IgD-negative memory B cell (primary cell): ENCODE measurements at regions not wholly inside any gene's neighbourhood (a gene's known extent, or its start where the extent isn't known, plus 50 kb on each side); places are given as distances from the start of the nearest gene placed in this dataset.
"Not testable (repeated sequence)": the region's sequence is repeated elsewhere in the genome, so short reads cannot be mapped to it uniquely, and the experiment has no call there.

Experiments
- H3K27ac Mint-ChIP-seq, 3 donors: one replicate each; pipeline ENCODE4 v1.8.0; 2020 to 2022; ENCODE audit warnings: mild to moderate bottlenecking in 3 of 3, mixed read lengths in 3 of 3, moderate library complexity in 1 of 3
- H3K27me3 Mint-ChIP-seq: one replicate; pipeline ENCODE4 v1.8.0; 2021; ENCODE audit warnings: mixed read lengths
- H3K36me3 Mint-ChIP-seq: one replicate; pipeline ENCODE4 v1.8.0; 2020; ENCODE audit warnings: mild to moderate bottlenecking, mixed read lengths
- H3K4me1 Mint-ChIP-seq, 3 donors: one replicate each; pipeline ENCODE4 v1.8.0; 2020 to 2022; ENCODE audit warnings: mixed read lengths in 3 of 3, mild to moderate bottlenecking in 1 of 3
- H3K4me3 Mint-ChIP-seq, 4 donors: one replicate each; pipeline ENCODE4 v1.8.0; 2020 to 2022; ENCODE audit warnings: mild to moderate bottlenecking in 4 of 4, mixed read lengths in 4 of 4, moderate library complexity in 3 of 4
- H3K9me3 Mint-ChIP-seq, 3 donors: one replicate each; pipeline ENCODE4 v1.8.0; 2020 to 2021; ENCODE audit warnings: mixed read lengths in 3 of 3, mild to moderate bottlenecking in 1 of 3

DNA sequence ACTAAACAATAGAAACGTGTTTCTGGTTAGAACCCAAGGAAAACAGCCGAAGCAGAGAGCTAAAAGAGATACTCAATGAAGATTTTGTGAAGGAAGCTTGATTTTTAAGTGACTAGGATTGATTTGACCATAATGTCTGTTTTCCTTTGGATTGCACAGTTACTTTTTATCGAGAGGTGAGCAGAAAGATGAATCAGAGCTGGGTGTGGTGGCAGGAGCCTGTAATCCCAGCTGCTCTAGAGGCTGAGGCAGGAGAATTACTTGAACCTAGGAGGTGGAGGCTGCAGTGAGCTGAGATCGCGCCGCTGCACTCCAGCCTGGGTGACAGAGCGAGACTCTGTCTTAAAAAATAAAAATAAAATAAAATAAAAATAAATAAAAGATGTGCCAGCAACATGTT lies 186.9 kb upstream of the HMHB1 start:
- not testable (repeated sequence) for H3K36me3 Mint-ChIP-seq, H3K4me3 Mint-ChIP-seq, H3K4me1 Mint-ChIP-seq, H3K9me3 Mint-ChIP-seq, H3K27me3 Mint-ChIP-seq, H3K27ac Mint-ChIP-seq

DNA sequence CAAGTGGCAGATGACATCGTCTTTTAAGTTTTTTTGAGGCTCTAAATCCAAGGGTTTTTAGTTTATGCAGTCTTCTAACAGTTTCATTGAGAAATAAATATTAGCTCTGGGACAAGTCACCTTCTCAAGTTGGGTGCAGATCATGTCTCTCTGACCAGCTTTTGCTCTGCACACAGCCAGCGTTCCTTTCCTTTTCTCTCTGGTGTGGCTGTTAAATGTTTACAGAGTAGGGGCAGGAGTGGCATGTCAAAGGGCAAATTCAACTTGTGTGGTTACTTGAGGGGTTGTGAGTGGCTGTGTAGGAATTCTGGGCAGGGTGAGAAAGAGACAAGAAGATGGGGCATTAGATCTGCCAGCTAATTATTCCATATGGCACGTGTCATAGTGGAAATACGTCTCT lies 187.5 kb upstream of the HMHB1 start:
- Mint-ChIP-seq H3K4me1 (no peaks in the 10 kb centered on the region), H3K4me3 (no peak overlapping the region), H3K27ac (no peak overlapping the region), H3K9me3 (peaks cover 0 to 2% (median 0%) of the 10 kb centered on the region in 3 donors), H3K27me3 (no peaks in the 10 kb centered on the region), H3K36me3 (no peaks in the 10 kb centered on the region)

DNA sequence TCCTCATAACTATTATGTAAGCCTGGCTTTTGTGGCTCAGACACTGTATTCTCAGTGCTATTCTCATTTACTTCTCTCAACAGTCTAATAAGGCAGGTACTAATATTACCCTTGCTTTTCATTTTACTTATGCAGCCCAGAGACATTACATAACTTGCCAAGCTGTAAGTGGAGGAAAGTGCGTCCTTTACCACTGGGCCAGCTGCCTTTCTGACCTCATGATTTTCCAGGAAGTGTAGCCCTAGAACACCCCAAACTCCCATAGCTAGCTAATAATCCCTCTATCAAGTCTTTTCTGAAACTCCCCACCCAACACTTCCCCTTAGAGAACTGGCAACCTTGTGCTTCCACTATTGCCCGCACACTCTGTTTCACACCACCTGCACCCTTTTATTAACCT lies 192.9 kb upstream of the HMHB1 start:
- Mint-ChIP-seq H3K27ac (peak overlapping the region in 2 of 3 donors; percentile 34 to 59), H3K36me3 (peaks cover under 1% of the 10 kb centered on the region), H3K9me3 (no peaks in the 10 kb centered on the region), H3K4me3 (no peak overlapping the region), H3K4me1 (no peaks in the 10 kb centered on the region), H3K27me3 (no peaks in the 10 kb centered on the region)

DNA sequence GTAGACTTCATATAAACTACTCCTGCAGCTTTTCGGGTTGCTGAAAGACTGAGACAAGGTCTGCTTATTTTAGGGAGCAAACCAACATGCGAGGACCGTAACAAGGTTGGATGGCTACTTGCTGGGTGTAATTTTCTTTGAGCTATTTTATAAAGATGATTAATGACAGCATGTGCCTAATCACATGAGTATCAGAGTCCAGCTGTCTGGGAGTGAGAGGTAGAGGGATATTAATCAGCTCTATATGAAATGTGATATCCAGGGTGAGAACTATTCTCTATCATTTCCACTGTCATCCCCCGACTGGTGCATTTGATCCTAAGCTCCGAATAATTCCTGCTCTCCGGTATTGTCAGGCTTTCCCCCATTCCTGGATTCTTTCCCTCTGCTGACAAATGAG lies 193.8 kb upstream of the HMHB1 start:
- Mint-ChIP-seq H3K9me3 (no peaks in the 10 kb centered on the region), H3K36me3 (peaks cover 3% of the 10 kb centered on the region), H3K27ac (no peak overlapping the region), H3K4me3 (no peak overlapping the region), H3K27me3 (no peaks in the 10 kb centered on the region), H3K4me1 (no peaks in the 10 kb centered on the region)

DNA sequence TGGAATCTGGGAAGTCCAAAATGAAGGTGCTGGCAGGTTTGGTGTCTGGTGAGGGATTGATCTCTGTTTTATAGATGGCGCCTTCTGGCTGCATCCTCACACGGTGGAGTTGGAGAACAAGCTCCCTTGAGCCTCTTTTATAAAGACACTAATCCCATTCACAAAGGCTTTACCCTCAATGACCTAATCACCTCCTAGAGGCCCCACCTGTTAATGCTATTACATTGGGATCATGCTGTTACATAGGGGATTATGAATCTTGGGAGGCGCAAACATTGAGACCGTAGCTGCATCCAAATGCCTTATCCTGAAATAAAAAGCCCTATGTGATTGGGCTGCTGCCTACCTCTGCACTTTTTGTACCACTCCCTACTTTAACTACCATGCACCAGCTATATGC lies 197.1 kb upstream of the HMHB1 start:
- no peaks in the 10 kb centered on the region for H3K27me3 Mint-ChIP-seq
- no peak overlapping the region for H3K4me3 Mint-ChIP-seq
- no peaks in the 10 kb centered on the region for H3K4me1 Mint-ChIP-seq
- peaks cover 0 to under 1% (median 0%) of the 10 kb centered on the region in 3 donors for H3K9me3 Mint-ChIP-seq
- peaks cover 3% of the 10 kb centered on the region for H3K36me3 Mint-ChIP-seq
- H3K27ac Mint-ChIP-seq, result no peak overlapping the region

DNA sequence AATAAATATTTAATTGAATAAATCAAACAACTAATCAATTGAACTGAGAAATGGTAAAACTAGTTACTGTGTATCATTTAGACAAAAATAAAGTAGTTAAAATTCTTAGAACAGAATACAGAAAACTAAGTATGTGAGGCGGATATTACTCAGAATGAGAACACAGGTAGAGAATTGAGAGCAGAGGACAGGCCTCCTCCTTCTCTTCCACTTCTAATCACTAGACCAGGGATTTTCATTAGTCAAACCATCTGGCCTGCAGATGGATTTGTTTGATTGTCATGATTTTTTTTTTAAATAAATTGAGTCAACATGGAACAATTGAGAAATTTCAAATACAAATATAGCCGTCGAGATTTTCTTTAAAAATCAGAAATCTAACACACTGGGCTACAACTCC lies 198.6 kb upstream of the HMHB1 start:
- Mint-ChIP-seq H3K27ac (no peak overlapping the region), H3K27me3 (no peaks in the 10 kb centered on the region), H3K36me3 (peaks cover 3% of the 10 kb centered on the region), H3K9me3 (peaks cover 0 to 14% (median 0%) of the 10 kb centered on the region in 3 donors), H3K4me1 (no peaks in the 10 kb centered on the region), H3K4me3 (no peak overlapping the region)

DNA sequence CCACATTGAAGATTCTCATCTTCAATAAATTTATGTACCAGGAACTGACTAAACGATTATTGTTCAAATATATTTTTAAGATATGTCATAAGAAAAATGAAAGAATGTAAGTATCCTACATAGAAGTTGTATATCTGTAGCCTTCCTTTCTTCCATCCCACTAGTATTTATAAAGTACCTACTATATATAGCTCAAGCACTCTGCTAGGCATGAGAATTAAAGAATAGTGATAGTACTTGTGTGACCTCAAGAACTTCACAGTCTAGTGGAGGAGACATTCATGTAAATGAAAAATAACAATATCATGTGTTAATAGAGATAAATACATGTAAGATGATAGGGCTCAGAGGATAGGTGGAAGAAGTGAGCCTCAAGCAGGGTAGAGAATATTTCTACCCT lies 201.0 kb upstream of the HMHB1 start:
- H3K36me3 Mint-ChIP-seq, result peaks cover 3% of the 10 kb centered on the region
- no peak overlapping the region for H3K27ac Mint-ChIP-seq
- H3K4me3 Mint-ChIP-seq, result no peak overlapping the region
- H3K27me3 Mint-ChIP-seq, result no peaks in the 10 kb centered on the region
- peaks cover 1 to 17% (median 2%) of the 10 kb centered on the region in 3 donors for H3K9me3 Mint-ChIP-seq
- peaks cover 0 to 1% (median under 1%) of the 10 kb centered on the region in 3 donors for H3K4me1 Mint-ChIP-seq

DNA sequence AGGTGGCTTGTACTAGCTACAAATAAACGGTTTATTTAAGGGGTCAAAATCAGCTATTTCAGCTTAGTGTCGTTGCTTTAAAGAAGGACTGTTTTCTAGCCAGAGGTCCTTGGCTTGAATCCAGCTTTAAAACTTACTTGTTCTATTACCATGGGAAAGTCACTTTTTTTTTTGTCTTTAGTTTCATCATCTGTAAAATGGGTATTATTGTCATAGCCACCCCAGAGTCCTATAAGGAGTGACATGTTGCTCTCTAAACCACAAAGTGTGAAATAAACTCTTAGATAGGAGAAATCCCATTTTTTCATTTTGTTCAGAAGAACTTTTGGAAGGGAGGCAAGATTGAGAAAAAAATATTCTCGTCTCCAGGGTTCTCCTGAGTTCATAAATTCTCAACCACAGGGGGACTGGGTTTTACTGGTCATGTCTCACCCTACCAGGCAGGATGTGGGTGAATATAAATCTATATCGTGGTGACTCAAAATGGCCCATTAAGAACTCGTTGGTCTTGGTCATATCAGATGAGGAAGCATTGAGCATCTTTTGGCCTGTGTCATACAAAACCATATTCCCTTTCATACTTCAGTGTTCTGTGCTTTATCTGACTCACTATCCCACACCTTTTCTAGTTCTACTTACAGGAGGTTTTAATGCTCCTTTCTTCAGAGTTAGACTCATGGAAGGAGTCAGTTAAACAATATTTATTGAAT lies 202.7 kb upstream of the NR3C1 start:
- Mint-ChIP-seq H3K27ac (no peak overlapping the region), H3K4me1 (peaks cover 11 to 16% (median 14%) of the 10 kb centered on the region in 3 donors), H3K27me3 (peaks cover 1% of the 10 kb centered on the region), H3K4me3 (peak overlapping the region in 1 of 4 donors; percentile 78), H3K9me3 (peaks cover 1 to 17% (median 7%) of the 10 kb centered on the region in 3 donors), H3K36me3 (peaks cover 7% of the 10 kb centered on the region)

DNA sequence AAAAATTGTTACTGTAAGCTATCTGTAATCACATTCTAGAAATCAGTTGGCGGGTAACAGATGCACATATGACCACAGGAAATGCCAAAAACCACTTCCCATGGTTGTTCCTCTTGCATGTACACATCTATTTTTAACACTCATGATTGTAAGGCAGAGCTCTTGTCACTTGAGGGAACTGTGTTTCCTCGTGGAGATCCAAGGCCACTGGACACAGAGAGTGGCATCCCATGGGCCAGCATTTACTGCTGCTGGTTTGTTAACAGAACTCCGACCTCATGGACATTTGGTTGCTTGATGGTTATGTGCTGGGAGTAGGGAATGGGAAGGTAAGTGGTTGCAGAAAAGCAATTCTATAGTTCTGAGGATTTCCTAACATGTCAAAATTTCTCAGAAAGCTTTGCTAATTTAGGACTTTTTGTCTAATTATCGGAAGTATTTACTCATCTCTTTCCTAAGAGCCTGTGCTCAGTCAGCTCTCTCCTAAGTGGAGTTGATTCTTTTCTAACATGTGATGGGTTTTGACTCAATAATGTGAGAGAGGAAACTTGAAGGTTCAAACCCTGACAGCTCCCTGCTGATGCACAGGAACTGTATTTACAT lies 202.0 kb upstream of the NR3C1 start:
- peaks cover 7% of the 10 kb centered on the region for H3K36me3 Mint-ChIP-seq
- peaks cover 1% of the 10 kb centered on the region for H3K27me3 Mint-ChIP-seq
- H3K9me3 Mint-ChIP-seq, result peaks cover 1 to 17% (median 7%) of the 10 kb centered on the region in 3 donors
- H3K4me1 Mint-ChIP-seq, result peaks cover 11 to 16% (median 14%) of the 10 kb centered on the region in 3 donors
- no peak overlapping the region for H3K27ac Mint-ChIP-seq
- H3K4me3 Mint-ChIP-seq, result peak overlapping the region in 2 of 4 donors; percentile 1 to 78

DNA sequence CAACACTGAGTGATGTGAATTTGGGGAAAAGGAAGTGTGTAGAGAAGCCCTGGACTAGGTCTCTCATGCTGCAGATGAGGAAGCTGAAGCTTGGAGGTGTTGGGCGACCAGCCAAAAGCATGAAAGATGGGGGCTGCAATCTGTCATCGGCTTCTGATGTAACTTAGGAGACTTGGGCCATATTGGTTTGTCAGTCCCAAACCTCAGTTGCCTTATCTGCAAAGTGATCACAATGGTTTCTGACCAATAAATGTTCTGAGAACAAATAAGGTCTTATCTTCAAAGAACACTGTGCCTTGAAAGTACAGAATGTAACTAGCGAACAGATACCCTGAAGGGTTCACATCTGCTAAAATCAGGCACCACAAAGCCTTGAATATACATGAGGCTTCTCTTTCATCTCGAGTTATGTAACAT lies 198.4 kb upstream of the NR3C1 start:
- Mint-ChIP-seq H3K36me3 (peaks cover 7% of the 10 kb centered on the region), H3K27ac (no peak overlapping the region), H3K4me1 (peaks cover 11 to 16% (median 14%) of the 10 kb centered on the region in 3 donors), H3K27me3 (peaks cover 1% of the 10 kb centered on the region), H3K4me3 (no peak overlapping the region), H3K9me3 (peaks cover 0 to 5% (median 4%) of the 10 kb centered on the region in 3 donors)

DNA sequence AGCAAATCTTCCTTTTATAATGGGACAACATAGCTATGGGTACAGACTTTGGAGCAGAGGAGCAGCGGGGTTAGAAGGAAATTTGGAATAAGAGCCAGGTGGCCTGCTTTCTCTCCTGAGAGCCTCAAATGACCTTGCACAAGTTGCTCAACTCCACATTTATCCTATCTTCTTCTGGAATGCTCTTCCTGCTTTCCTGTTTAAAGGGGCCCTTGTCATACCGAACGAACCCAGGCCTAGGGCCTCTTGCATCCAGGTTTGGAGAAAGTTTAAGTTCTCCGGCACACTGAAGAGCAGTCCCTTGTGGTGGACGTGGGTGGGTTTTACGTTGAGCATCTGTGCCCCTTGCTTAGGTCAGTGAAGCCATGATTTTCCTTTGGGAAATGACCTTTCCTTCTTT lies 197.9 kb upstream of the NR3C1 start:
- Mint-ChIP-seq H3K27me3 (peaks cover 1% of the 10 kb centered on the region), H3K27ac (no peak overlapping the region), H3K9me3 (peaks cover 0 to 5% (median 4%) of the 10 kb centered on the region in 3 donors), H3K36me3 (peaks cover 7% of the 10 kb centered on the region), H3K4me3 (no peak overlapping the region), H3K4me1 (peaks cover 11 to 16% (median 14%) of the 10 kb centered on the region in 3 donors)

DNA sequence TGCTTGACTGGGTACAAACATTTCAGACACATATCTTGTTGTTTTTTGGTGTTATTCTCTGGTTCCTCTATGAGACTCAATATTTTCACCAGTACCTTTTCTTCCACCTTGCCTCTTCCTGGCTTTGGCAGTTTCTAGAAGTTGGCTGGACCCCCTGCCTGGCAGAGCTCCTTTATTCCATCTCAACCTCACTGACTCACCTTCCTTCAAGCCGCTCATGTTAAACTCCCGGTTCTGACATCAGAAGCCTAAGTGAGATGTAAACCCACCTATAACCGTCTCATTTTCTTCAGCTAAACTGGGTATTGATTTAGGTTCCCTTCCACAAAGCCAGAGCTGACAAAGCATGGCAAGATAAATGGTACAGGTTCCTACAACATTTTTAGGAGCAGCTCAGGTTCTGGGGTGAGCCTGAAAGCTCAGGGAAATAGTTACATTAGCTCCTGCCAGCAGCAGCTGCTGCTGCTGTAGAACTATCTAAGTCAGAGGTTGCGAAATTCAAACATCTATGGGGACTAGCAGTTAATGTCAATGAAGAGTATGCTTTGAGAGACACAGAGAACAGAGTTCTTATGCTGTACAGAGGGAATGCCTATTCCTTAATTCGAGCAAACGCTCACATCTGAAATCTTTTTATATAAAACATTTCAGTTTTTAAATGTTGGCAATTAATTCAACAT lies 197.1 kb upstream of the NR3C1 start:
- peaks cover 7% of the 10 kb centered on the region for H3K36me3 Mint-ChIP-seq
- H3K9me3 Mint-ChIP-seq, result peaks cover 0 to 5% (median 4%) of the 10 kb centered on the region in 3 donors
- H3K27ac Mint-ChIP-seq, result no peak overlapping the region
- peaks cover 1% of the 10 kb centered on the region for H3K27me3 Mint-ChIP-seq
- H3K4me1 Mint-ChIP-seq, result peaks cover 9 to 12% (median 10%) of the 10 kb centered on the region in 3 donors
- no peak overlapping the region for H3K4me3 Mint-ChIP-seq

DNA sequence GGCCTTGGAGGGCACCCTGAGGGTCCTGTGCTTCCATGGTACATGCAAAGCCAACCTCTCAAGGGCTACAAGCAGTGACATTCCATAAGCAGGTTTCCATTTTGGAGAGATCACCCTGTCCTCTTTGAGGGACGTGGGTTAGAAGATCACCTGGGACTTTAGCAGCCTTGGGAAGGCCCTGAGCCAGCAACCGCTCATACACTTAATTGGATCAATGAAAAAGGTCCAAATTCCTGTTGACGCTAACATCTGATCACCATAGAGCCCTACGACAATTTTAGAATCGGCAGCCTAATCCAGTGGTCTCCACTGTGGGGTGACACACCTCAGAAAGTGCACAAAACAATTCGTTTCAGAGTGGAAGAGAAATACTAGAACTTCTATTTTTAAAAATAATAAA lies 196.0 kb upstream of the NR3C1 start:
- H3K4me1 Mint-ChIP-seq, result peaks cover 0 to 2% (median 2%) of the 10 kb centered on the region in 3 donors
- H3K36me3 Mint-ChIP-seq, result peaks cover 3% of the 10 kb centered on the region
- H3K4me3 Mint-ChIP-seq, result no peak overlapping the region
- no peaks in the 10 kb centered on the region for H3K27me3 Mint-ChIP-seq
- H3K9me3 Mint-ChIP-seq, result peaks cover 0 to 5% (median 4%) of the 10 kb centered on the region in 3 donors
- H3K27ac Mint-ChIP-seq, result no peak overlapping the region

DNA sequence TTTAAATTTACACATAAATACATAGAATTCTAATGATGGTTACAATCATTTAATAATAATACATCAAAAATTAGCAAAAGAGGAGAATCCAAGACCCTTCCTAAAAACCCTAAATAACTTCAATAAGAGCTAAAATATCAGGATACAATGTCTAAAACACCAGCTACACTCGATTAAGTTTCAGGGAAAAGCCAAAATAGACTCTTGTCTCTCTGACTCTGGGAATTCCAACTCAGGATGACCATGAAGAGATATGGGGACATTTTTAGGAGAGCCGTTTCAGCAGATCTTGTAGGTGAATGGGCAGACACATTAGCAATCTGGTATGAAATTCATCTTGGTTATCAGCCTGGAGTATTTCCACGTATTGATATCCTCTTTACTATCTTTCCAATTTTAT lies 193.3 kb upstream of the NR3C1 start:
- Mint-ChIP-seq H3K27me3 (no peaks in the 10 kb centered on the region), H3K9me3 (peaks cover 0 to 4% (median 0%) of the 10 kb centered on the region in 3 donors), H3K4me1 (peaks cover 7 to 14% (median 13%) of the 10 kb centered on the region in 3 donors), H3K36me3 (no peaks in the 10 kb centered on the region), H3K4me3 (no peak overlapping the region), H3K27ac (no peak overlapping the region)
